IMR-90 (cell line): ENCODE measurements at regions not wholly inside any gene's neighbourhood (a gene's known extent, or its start where the extent isn't known, plus 50 kb on each side); places are given as distances from the start of the nearest gene placed in this dataset.
A peak's percentile ranks its signal among the peaks of the same experiment; 100 is the strongest.

ENCODE experiments used
- ATAC-seq: fragments of 200-7000 bp; cut with Tn5 transposase; 2 replicates; pipeline ENCODE4 v1.9.1; 2020; ENCODE audit warnings: low read depth, mild to moderate bottlenecking, moderate library complexity
- BruUV-seq: library from RNA; stranded (reverse); fragments of 400-500 nt; replicated peaks from 2 replicates; lab custom pipeline; 2021; lab: Mats Ljungman, UMichigan
- CTCF ChIA-PET: fragments of 300-600 bp; formaldehyde crosslinking; extraction: SDS; loops from one replicate; lab custom pipeline; 2021; ENCODE audit warnings: antibody characterized with exemption; lab: Yijun Ruan, JAX
- POLR2A ChIA-PET: fragments of 300-600 bp; sonication (Branson Sonifier 250); formaldehyde crosslinking; loops from one replicate; lab custom pipeline; 2022; ENCODE audit warnings: antibody characterized with exemption; ENCODE audit not compliant: unreplicated experiment; lab: Charles Lee
- DNase-seq: peaks from one replicate; pipeline ENCODE4 v3.0.0; 2013
- H2AFZ ChIP-seq: replicated peaks from 2 replicates; pipeline ENCODE3; 2013; ENCODE audit warnings: low read length, mild to moderate bottlenecking; ENCODE audit not compliant: poor library complexity
- H2AK5ac ChIP-seq: 2 replicates; pipeline ENCODE4 v1.6.1; 2013; ENCODE audit warnings: low read depth, low read length, inconsistent platforms
- H2AK9ac ChIP-seq: replicated peaks from 2 replicates; pipeline ENCODE3; 2013; ENCODE audit warnings: mild to moderate bottlenecking, low read depth, low read length, moderate library complexity; ENCODE audit not compliant: poor library complexity
- H2BK120ac ChIP-seq: 2 replicates; pipeline ENCODE4 v1.6.1; 2013; ENCODE audit warnings: low read depth, low read length, inconsistent platforms
- H2BK15ac ChIP-seq: 3 replicates; pipeline ENCODE4 v1.6.1; 2013; ENCODE audit warnings: low read depth, low read length, inconsistent platforms
- H2BK20ac ChIP-seq: 2 replicates; pipeline ENCODE4 v1.6.1; 2013; ENCODE audit warnings: low read depth, mild to moderate bottlenecking, inconsistent platforms, low read length, moderate library complexity
- H2BK5ac ChIP-seq: 2 replicates; pipeline ENCODE4 v1.6.1; 2013; ENCODE audit warnings: mild to moderate bottlenecking, low read depth, low read length, inconsistent platforms; ENCODE audit not compliant: poor library complexity, severe bottlenecking
- H3K14ac ChIP-seq: replicated peaks from 2 replicates; pipeline ENCODE4 v1.6.1; 2013; ENCODE audit warnings: low read depth, low read length, inconsistent platforms
- H3K18ac ChIP-seq: 2 replicates; pipeline ENCODE4 v1.6.1; 2013; ENCODE audit warnings: low read depth, low read length, control low read depth
- H3K23ac ChIP-seq: 2 replicates; pipeline ENCODE4 v1.6.1; 2013; ENCODE audit warnings: low read depth, low read length, inconsistent platforms
- H3K27ac ChIP-seq: 2 replicates; pipeline ENCODE4 v1.5.1; 2013; ENCODE audit warnings: mild to moderate bottlenecking, control low read depth, low read length; ENCODE audit not compliant: insufficient read depth
- H3K27me3 ChIP-seq: 2 replicates; pipeline ENCODE4 v1.6.1; 2013; ENCODE audit warnings: low read length; ENCODE audit not compliant: control insufficient read depth, insufficient read depth
- H3K36me3 ChIP-seq: 2 replicates; pipeline ENCODE4 v1.6.1; 2013; ENCODE audit warnings: low read length, mixed read lengths; ENCODE audit not compliant: control insufficient read depth, insufficient read depth
- H3K4ac ChIP-seq: 2 replicates; pipeline ENCODE4 v1.6.1; 2013; ENCODE audit warnings: low read depth, low read length, inconsistent platforms
- H3K4me1 ChIP-seq: 2 replicates; pipeline ENCODE4 v1.6.1; 2013; ENCODE audit warnings: low read length, mixed read lengths; ENCODE audit not compliant: control insufficient read depth, insufficient read depth
- H3K4me2 ChIP-seq: 2 replicates; pipeline ENCODE4 v1.6.1; 2013; ENCODE audit warnings: low read depth, mild to moderate bottlenecking, control low read depth, low read length, moderate library complexity
- H3K4me3 ChIP-seq: 2 replicates; pipeline ENCODE4 v1.5.1; 2013; ENCODE audit warnings: low read depth, mild to moderate bottlenecking, control low read depth, low read length, moderate library complexity; ENCODE audit not compliant: insufficient read depth
- H3K56ac ChIP-seq: 2 replicates; pipeline ENCODE4 v1.6.1; 2013; ENCODE audit warnings: low read length, inconsistent platforms; ENCODE audit not compliant: insufficient read depth; ENCODE audit errors: extremely low read depth
- H3K79me1 ChIP-seq, 2 experiments: 2 replicates each; pipeline ENCODE4 v1.6.1; 2013; ENCODE audit warnings: low read length in 2 of 2, inconsistent platforms in 1 of 2, low read depth in 1 of 2
- H3K9ac ChIP-seq: 2 replicates; pipeline ENCODE4 v1.6.1; 2013; ENCODE audit warnings: low read depth, low read length, control low read depth
- H3K9me1 ChIP-seq: 2 replicates; pipeline ENCODE4 v1.6.1; 2013; ENCODE audit warnings: low read length, inconsistent platforms; ENCODE audit not compliant: insufficient read depth
- H3K9me3 ChIP-seq: 2 replicates; pipeline ENCODE4 v1.6.1; 2013; ENCODE audit warnings: low read length; ENCODE audit not compliant: control insufficient read depth, insufficient read depth
- H4K20me1 ChIP-seq: 2 replicates; pipeline ENCODE4 v1.6.1; 2013; ENCODE audit warnings: low read length, inconsistent platforms; ENCODE audit not compliant: insufficient read depth
- H4K5ac ChIP-seq: 2 replicates; pipeline ENCODE4 v1.6.1; 2013; ENCODE audit warnings: mild to moderate bottlenecking, low read depth, low read length, control low read depth
- H4K8ac ChIP-seq, 2 experiments: 2 replicates each; pipeline ENCODE4 v1.6.1; 2013; ENCODE audit warnings: low read depth in 2 of 2, low read length in 2 of 2, control low read depth in 1 of 2, inconsistent platforms in 1 of 2
- H4K91ac ChIP-seq: 2 replicates; pipeline ENCODE4 v1.6.1; 2013; ENCODE audit warnings: low read depth, low read length, inconsistent platforms; ENCODE audit not compliant: insufficient read depth
- BHLHE40 ChIP-seq: fragments of 150-350 bp; IDR thresholded peaks from 2 replicates; pipeline ENCODE4 v1.6.1; 2016; ENCODE audit warnings: mild to moderate bottlenecking, low read depth, low read length
- CEBPB ChIP-seq: IDR thresholded peaks from 2 replicates; pipeline ENCODE4 v1.6.1; 2012; ENCODE audit warnings: low read depth, low read length, improper control_type of control experiment
- CHD1 ChIP-seq: IDR thresholded peaks from 2 replicates; pipeline ENCODE4 v1.6.1; 2012; ENCODE audit warnings: low read depth, low read length, improper control_type of control experiment
- CTCF ChIP-seq: conservative IDR thresholded peaks from 2 replicates; pipeline ENCODE4 v1.5.1; 2012; ENCODE audit warnings: mild to moderate bottlenecking, low read depth, low read length, improper control_type of control experiment
- ELK1 ChIP-seq: fragments of 150-350 bp; IDR thresholded peaks from 2 replicates; pipeline ENCODE4 v1.6.1; 2016; ENCODE audit warnings: low read depth, mild to moderate bottlenecking, low read length, moderate library complexity, borderline replicate concordance
- FOS ChIP-seq: fragments of 150-350 bp; IDR thresholded peaks from 2 replicates; pipeline ENCODE4 v1.6.1; 2016; ENCODE audit warnings: low read depth, low read length
- MAFK ChIP-seq: IDR thresholded peaks from 2 replicates; pipeline ENCODE4 v1.6.1; 2012; ENCODE audit warnings: low read depth, low read length, improper control_type of control experiment
- MAZ ChIP-seq: IDR thresholded peaks from 2 replicates; pipeline ENCODE4 v1.6.1; 2012; ENCODE audit warnings: low read depth, mild to moderate bottlenecking, low read length, improper control_type of control experiment, moderate library complexity, borderline replicate concordance
- MXI1 ChIP-seq: IDR thresholded peaks from 2 replicates; pipeline ENCODE4 v1.6.1; 2012; ENCODE audit warnings: low read depth, mild to moderate bottlenecking, low read length, moderate library complexity, borderline replicate concordance
- POLR2A ChIP-seq: IDR thresholded peaks from 2 replicates; pipeline ENCODE4 v1.6.1; 2012; ENCODE audit warnings: mild to moderate bottlenecking, low read depth, low read length
- RAD21 ChIP-seq: IDR thresholded peaks from 2 replicates; pipeline ENCODE4 v1.6.1; 2012; ENCODE audit warnings: low read length, improper control_type of control experiment
- RCOR1 ChIP-seq: IDR thresholded peaks from 2 replicates; pipeline ENCODE4 v1.6.1; 2012; ENCODE audit warnings: mild to moderate bottlenecking, low read length, improper control_type of control experiment; ENCODE audit not compliant: insufficient replicate concordance
- SMC3 ChIP-seq: fragments of 150-350 bp; IDR thresholded peaks from 2 replicates; pipeline ENCODE4 v1.6.1; 2016; ENCODE audit warnings: low read depth, mild to moderate bottlenecking, antibody characterized with exemption, low read length, moderate library complexity
- WGBS, 2 experiments: methylation state at CpG; one replicate each; pipeline versions ENCODE4 v1.1.5 to v1.1.7; 2013; ENCODE audit warnings: missing lambda C conversion rate in 2 of 2; ENCODE audit not compliant: insufficient read length in 1 of 2; ENCODE audit errors: extremely low coverage in 2 of 2; 5-methylcytosine and 5-hydroxymethylcytosine counted together
- dilution Hi-C: fragments of 300-500 bp; cut with HindIII; formaldehyde crosslinking; loops from one replicate; pipeline ENCODE4 v1.14.3; 2018; ENCODE audit warnings: low sequenced_read_pairs; ENCODE audit not compliant: unreplicated experiment
- in situ Hi-C: fragments of 300-500 bp; cut with MboI; formaldehyde crosslinking; loops from 3 replicates; pipeline ENCODE4 v1.14.3; 2019; ENCODE audit warnings: low sequenced_read_pairs, inconsistent platforms, mixed read lengths
- intact Hi-C: fragments of 100-400 bp; cut with micrococcal nuclease; formaldehyde crosslinking; loops from 2 replicates; pipeline ENCODE4 v1.10.0; 2022
- TF ChIP-seq, protein P1 (sequence below): fragments of 150-350 bp; IDR thresholded peaks from 2 replicates; pipeline ENCODE4 v1.6.1; 2017; ENCODE audit warnings: mild to moderate bottlenecking, antibody characterized with exemption, low read length, low read depth

DNA sequence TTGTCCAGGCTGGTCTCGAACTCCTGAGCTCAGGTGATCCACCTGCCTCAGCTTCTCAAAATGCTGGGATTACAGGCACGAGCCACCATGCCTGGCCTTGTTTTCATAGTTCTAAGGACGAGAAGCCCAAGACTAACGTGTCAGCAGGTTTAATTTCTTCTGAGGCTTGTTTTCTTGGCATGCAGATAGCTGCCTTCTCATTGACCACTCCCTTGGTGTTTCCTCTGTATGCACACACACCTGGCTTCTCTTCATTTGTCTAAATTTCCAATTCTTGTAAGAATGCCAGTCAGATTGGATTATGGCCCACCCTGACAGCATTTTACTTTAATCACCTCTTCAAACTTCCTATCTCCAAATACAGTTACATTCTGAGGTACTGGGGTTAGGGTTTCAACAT, 72.5 kb upstream of the CTSC start:
- dilution Hi-C loops, result no loop called here
- Histone ChIP-seq H2BK20ac (peak overlapping the region; percentile 26; the same call in 1 of the 2 replicates), H2BK120ac (no peak overlapping the region; the same call in 1 of the 2 replicates), H3K23ac (no peak overlapping the region), H3K36me3 (no peaks in the 10 kb centered on the region), H3K27me3 (no peaks in the 10 kb centered on the region), H3K9me1 (no peaks in the 10 kb centered on the region), H3K14ac (no peak overlapping the region), H3K18ac (no peak overlapping the region), H3K56ac (no peak overlapping the region), H3K9ac (no peak overlapping the region), H3K4me1 (peaks cover 7% of the 10 kb centered on the region), H3K4me2 (no peak overlapping the region), H3K4ac (peak overlapping the region; percentile 5; the same call in 1 of the 2 replicates), H2AK5ac (peak overlapping the region; percentile 44; the same call in 1 of the 2 replicates), H3K9me3 (no peaks in the 10 kb centered on the region), H2AFZ (no peak overlapping the region), H3K79me1 (no peaks in the 10 kb centered on the region), H3K4me3 (no peak overlapping the region), H2BK15ac (0 out of 3 replicates have a peak overlapping the region, but pooled peaks have one; percentile 41), H2BK5ac (no peak overlapping the region), H2AK9ac (no peak overlapping the region), H3K27ac (no peak overlapping the region), H4K20me1 (no peaks in the 10 kb centered on the region), H4K8ac (no peak overlapping the region), H4K5ac (no peak overlapping the region), H4K91ac (peak overlapping the region; percentile 51; the same call in 1 of the 2 replicates)
- no peak for DNase-seq
- intact Hi-C loops, result no loop called here
- ChIA-PET CTCF (no interaction called here), POLR2A (interaction anchor here (0.5 kb wide), 1 partner anchor 1261 kb away, joined by 3 read pairs; no protein-coding TSS in a partner anchor)
- 92% methylated on average over 4 of the region's 4 CpGs; no CpG with 5 or more reads in 1 of the 2 experiments for WGBS, 2 experiments
- in situ Hi-C loops, result no loop called here
- no peak for ATAC-seq
- TF ChIP-seq MXI1, result no peak
- no peak for TF ChIP-seq CTCF
- TF ChIP-seq POLR2A, result no peak
- no peak for TF ChIP-seq ELK1
- TF ChIP-seq CEBPB, result no peak
- no peak for TF ChIP-seq MAZ
- no peak for TF ChIP-seq SMC3
- no peak for TF ChIP-seq CHD1
- TF ChIP-seq, protein P1, sequence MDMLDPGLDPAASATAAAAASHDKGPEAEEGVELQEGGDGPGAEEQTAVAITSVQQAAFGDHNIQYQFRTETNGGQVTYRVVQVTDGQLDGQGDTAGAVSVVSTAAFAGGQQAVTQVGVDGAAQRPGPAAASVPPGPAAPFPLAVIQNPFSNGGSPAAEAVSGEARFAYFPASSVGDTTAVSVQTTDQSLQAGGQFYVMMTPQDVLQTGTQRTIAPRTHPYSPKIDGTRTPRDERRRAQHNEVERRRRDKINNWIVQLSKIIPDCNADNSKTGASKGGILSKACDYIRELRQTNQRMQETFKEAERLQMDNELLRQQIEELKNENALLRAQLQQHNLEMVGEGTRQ, result no peak
- TF ChIP-seq MAFK, result no peak
- no peak for TF ChIP-seq RAD21
- TF ChIP-seq FOS, result no peak
- no peak for TF ChIP-seq RCOR1
- TF ChIP-seq BHLHE40, result no peak
- BruUV-seq, result no TSS peak
